ENCODE measurements at regions not wholly inside any gene's neighbourhood (a gene's known extent, or its start where the extent isn't known, plus 50 kb on each side); places are given as distances from the start of the nearest gene placed in this dataset.

- TF ChIP-seq EP300 (IDR thresholded peaks at IDR 0.05) (no peak), CTCF (IDR thresholded peaks at IDR 0.05) (no peak), POLR2A (IDR thresholded peaks at IDR 0.05) (no peak)
Measured at GRCh38 chr5:5772202-5772601, 349.7 kb downstream of the ICE1 start.
